Gastrocnemius medialis (tissue), 4 donors: ENCODE measurements at regions not wholly inside any gene's neighbourhood (a gene's known extent, or its start where the extent isn't known, plus 50 kb on each side); places are given as distances from the start of the nearest gene placed in this dataset.

ENCODE experiments used
- POLR2A ChIP-seq, 2 donors: fragments of 450-650 bp; IDR thresholded peaks; one replicate each; pipeline ENCODE4 v1.6.1; 2017; ENCODE audit warnings: antibody characterized with exemption in 2 of 2, mild to moderate bottlenecking in 2 of 2, moderate library complexity in 2 of 2
- TF ChIP-seq, protein P1 (sequence below), 5 experiments: fragments of 450-650 bp in 3 of 5; fragments of 200-600 bp in 2 of 5; sonication (generic) in 2 of 5; IDR thresholded peaks in 4 of 5; conservative IDR thresholded peaks in 1 of 5; 1 replicate in 4 of 5; 2 replicates in 1 of 5; pipeline ENCODE4 v1.5.1; 2016 to 2019; ENCODE audit warnings: antibody characterized with exemption in 5 of 5, mild to moderate bottlenecking in 3 of 5, moderate library complexity in 3 of 5

DNA sequence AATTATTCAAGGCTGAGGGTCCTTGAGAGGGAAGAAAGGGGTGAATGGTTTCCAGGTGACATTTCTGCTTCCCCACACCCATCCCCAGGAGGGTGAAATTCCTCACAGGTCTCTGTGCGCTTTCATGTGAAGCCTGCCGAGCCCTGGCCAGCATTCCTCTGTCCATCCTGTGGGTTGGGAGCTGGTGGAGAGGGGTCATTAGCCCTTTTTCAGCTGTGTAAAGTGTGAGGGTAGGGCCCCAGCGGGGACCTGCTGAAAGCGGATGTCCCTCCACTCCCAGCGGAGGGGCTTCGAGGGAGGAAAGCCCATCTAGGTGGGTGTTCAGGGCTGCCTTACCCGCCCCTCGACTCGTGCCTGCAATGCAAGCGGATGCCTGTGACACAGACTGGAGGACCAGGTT, 53.3 kb upstream of the DLX4 start:
- TF ChIP-seq, protein P1, sequence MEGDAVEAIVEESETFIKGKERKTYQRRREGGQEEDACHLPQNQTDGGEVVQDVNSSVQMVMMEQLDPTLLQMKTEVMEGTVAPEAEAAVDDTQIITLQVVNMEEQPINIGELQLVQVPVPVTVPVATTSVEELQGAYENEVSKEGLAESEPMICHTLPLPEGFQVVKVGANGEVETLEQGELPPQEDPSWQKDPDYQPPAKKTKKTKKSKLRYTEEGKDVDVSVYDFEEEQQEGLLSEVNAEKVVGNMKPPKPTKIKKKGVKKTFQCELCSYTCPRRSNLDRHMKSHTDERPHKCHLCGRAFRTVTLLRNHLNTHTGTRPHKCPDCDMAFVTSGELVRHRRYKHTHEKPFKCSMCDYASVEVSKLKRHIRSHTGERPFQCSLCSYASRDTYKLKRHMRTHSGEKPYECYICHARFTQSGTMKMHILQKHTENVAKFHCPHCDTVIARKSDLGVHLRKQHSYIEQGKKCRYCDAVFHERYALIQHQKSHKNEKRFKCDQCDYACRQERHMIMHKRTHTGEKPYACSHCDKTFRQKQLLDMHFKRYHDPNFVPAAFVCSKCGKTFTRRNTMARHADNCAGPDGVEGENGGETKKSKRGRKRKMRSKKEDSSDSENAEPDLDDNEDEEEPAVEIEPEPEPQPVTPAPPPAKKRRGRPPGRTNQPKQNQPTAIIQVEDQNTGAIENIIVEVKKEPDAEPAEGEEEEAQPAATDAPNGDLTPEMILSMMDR (IDR thresholded peaks at IDR 0.05 in 4 of 5, conservative IDR thresholded peaks at IDR 0.05 in 1 of 5): no peak
- TF ChIP-seq POLR2A (IDR thresholded peaks at IDR 0.05): no peak
